ENCODE measurements at regions not wholly inside any gene's neighbourhood (a gene's known extent, or its start where the extent isn't known, plus 50 kb on each side); places are given as distances from the start of the nearest gene placed in this dataset.

DNA sequence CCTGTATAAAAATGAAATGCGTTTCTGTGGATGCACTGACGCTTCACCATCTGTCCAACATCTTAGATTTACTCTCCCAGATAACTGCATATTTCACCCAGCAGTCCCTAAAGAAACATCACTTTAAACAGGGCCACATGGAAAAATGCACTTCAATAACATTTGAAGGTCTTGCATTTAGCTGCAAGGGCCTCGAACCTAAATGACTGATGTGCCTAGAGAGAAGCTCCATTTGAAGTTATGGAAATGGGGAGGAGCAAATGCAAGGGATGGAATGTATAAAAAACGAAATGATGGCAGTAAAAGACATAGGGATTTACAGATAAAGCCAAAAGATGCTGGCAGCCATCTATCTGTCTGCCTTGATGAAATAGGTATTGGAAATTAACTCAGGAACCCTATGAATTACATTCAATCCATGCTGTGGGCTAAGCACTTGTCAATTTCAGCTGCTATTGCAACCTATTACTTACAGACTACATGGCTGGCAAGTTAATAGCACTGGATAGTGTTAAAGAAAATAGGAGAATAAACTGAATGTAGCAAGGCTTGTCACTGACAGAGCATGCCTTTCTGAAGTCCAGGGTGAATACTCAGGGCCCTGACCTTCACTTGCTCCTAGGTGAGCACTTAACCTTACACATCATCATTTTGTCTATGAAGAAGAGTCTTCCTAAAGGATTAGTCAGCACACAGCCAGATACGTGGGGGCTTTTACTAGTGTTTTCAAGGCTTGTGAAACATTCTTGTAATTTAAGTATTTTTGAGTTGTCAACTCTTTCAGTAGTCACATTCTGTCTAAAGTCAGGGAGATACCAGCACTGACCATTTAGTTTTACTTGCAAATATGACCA is 963.4 kb downstream of the PCDH17 start:
- FAIRE-seq (no peak), ATAC-seq (no peak), DNase-seq (ENCODE audit: low spot score) (no peak)
- Histone ChIP-seq H3K27ac (ENCODE audit: extremely low read length, insufficient read depth, low read length) (no peak overlapping the region), H3K9me3 (ENCODE audit: low read length) (peaks cover 70% of the 10 kb centered on the region), H3K4me3 (replicated peaks in 1 of 3; ENCODE audit: insufficient read depth in 1 of 3, low read depth in 2 of 3, low read length in 3 of 3) (no peak overlapping the region), H3K36me3 (replicated peaks in 1 of 2; ENCODE audit: control insufficient read depth in 1 of 2, insufficient read depth in 2 of 2, low read length in 2 of 2) (no peaks in the 10 kb centered on the region), H3K4me2 (ENCODE audit: low read depth, low read length) (no peak overlapping the region), H3K27me3 (ENCODE audit: control insufficient read depth in 1 of 2, insufficient read depth in 2 of 2, low read length in 2 of 2) (no peaks in the 10 kb centered on the region), H4K20me1 (ENCODE audit: insufficient read depth, low read length) (no peaks in the 10 kb centered on the region), H3K79me2 (ENCODE audit: insufficient read depth, low read length) (no peaks in the 10 kb centered on the region), H3K9ac (ENCODE audit: insufficient read depth, low read depth, low read length) (no peak overlapping the region), H2AFZ (ENCODE audit: low read length) (no peak overlapping the region), H3K4me1 (ENCODE audit: insufficient read depth, low read length) (no peaks in the 10 kb centered on the region)
- ChIA-PET POLR2A (no interaction called here), CTCF (ENCODE audit: low intra/inter-chr PET ratio, low total read pairs) (no interaction called here)
- in situ Hi-C loops (cut with HindIII; ENCODE audit: extremely low pct_ligation_motif_present, low pct_unique_long_range_greater_than_20kb): no loop called here
- intact Hi-C loops (cut with micrococcal nuclease; ENCODE audit: unreplicated experiment): no loop called here
- WGBS (ENCODE audit: low lambda C conversion rate): 19% methylated on average over 5 of the region's 5 CpGs
- no TSS peak for BruUV-seq (replicated peaks)
- TF ChIP-seq HOXA7 (CRISPR knock-in tag; IDR thresholded peaks at IDR 0.05) (no peak), ZNF510 (CRISPR knock-in tag; IDR thresholded peaks at IDR 0.05; ENCODE audit: low read depth) (no peak), FLYWCH1 (CRISPR knock-in tag; IDR thresholded peaks at IDR 0.05) (no peak), POLR2AphosphoS5 (IDR thresholded peaks at IDR 0.05; ENCODE audit: low read depth, low read length) (no peak), ZNF747 (CRISPR knock-in tag; IDR thresholded peaks at IDR 0.05; ENCODE audit: borderline replicate concordance) (no peak), ZFYVE20 (CRISPR knock-in tag; IDR thresholded peaks at IDR 0.05; ENCODE audit: borderline replicate concordance, low read depth) (no peak), ZNF292 (CRISPR knock-in tag; IDR thresholded peaks at IDR 0.05; ENCODE audit: borderline replicate concordance, low read depth) (no peak), SNRNP70 (IDR thresholded peaks at IDR 0.05; ENCODE audit: low read depth, low read length) (no peak)
- TF ChIP-seq, protein P1, sequence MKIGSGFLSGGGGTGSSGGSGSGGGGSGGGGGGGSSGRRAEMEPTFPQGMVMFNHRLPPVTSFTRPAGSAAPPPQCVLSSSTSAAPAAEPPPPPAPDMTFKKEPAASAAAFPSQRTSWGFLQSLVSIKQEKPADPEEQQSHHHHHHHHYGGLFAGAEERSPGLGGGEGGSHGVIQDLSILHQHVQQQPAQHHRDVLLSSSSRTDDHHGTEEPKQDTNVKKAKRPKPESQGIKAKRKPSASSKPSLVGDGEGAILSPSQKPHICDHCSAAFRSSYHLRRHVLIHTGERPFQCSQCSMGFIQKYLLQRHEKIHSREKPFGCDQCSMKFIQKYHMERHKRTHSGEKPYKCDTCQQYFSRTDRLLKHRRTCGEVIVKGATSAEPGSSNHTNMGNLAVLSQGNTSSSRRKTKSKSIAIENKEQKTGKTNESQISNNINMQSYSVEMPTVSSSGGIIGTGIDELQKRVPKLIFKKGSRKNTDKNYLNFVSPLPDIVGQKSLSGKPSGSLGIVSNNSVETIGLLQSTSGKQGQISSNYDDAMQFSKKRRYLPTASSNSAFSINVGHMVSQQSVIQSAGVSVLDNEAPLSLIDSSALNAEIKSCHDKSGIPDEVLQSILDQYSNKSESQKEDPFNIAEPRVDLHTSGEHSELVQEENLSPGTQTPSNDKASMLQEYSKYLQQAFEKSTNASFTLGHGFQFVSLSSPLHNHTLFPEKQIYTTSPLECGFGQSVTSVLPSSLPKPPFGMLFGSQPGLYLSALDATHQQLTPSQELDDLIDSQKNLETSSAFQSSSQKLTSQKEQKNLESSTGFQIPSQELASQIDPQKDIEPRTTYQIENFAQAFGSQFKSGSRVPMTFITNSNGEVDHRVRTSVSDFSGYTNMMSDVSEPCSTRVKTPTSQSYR (CRISPR knock-in tag; IDR thresholded peaks at IDR 0.05; ENCODE audit: borderline replicate concordance): no peak
- TF ChIP-seq, protein P2, sequence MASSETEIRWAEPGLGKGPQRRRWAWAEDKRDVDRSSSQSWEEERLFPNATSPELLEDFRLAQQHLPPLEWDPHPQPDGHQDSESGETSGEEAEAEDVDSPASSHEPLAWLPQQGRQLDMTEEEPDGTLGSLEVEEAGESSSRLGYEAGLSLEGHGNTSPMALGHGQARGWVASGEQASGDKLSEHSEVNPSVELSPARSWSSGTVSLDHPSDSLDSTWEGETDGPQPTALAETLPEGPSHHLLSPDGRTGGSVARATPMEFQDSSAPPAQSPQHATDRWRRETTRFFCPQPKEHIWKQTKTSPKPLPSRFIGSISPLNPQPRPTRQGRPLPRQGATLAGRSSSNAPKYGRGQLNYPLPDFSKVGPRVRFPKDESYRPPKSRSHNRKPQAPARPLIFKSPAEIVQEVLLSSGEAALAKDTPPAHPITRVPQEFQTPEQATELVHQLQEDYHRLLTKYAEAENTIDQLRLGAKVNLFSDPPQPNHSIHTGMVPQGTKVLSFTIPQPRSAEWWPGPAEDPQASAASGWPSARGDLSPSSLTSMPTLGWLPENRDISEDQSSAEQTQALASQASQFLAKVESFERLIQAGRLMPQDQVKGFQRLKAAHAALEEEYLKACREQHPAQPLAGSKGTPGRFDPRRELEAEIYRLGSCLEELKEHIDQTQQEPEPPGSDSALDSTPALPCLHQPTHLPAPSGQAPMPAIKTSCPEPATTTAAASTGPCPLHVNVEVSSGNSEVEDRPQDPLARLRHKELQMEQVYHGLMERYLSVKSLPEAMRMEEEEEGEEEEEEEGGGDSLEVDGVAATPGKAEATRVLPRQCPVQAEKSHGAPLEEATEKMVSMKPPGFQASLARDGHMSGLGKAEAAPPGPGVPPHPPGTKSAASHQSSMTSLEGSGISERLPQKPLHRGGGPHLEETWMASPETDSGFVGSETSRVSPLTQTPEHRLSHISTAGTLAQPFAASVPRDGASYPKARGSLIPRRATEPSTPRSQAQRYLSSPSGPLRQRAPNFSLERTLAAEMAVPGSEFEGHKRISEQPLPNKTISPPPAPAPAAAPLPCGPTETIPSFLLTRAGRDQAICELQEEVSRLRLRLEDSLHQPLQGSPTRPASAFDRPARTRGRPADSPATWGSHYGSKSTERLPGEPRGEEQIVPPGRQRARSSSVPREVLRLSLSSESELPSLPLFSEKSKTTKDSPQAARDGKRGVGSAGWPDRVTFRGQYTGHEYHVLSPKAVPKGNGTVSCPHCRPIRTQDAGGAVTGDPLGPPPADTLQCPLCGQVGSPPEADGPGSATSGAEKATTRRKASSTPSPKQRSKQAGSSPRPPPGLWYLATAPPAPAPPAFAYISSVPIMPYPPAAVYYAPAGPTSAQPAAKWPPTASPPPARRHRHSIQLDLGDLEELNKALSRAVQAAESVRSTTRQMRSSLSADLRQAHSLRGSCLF (CRISPR knock-in tag; IDR thresholded peaks at IDR 0.05; ENCODE audit: borderline replicate concordance): no peak
- TF ChIP-seq, protein P3, sequence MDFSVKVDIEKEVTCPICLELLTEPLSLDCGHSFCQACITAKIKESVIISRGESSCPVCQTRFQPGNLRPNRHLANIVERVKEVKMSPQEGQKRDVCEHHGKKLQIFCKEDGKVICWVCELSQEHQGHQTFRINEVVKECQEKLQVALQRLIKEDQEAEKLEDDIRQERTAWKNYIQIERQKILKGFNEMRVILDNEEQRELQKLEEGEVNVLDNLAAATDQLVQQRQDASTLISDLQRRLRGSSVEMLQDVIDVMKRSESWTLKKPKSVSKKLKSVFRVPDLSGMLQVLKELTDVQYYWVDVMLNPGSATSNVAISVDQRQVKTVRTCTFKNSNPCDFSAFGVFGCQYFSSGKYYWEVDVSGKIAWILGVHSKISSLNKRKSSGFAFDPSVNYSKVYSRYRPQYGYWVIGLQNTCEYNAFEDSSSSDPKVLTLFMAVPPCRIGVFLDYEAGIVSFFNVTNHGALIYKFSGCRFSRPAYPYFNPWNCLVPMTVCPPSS (IDR thresholded peaks at IDR 0.05): no peak

Measured in HepG2 (cell line).